ENCODE measurements at regions not wholly inside any gene's neighbourhood (a gene's known extent, or its start where the extent isn't known, plus 50 kb on each side); places are given as distances from the start of the nearest gene placed in this dataset.

DNA sequence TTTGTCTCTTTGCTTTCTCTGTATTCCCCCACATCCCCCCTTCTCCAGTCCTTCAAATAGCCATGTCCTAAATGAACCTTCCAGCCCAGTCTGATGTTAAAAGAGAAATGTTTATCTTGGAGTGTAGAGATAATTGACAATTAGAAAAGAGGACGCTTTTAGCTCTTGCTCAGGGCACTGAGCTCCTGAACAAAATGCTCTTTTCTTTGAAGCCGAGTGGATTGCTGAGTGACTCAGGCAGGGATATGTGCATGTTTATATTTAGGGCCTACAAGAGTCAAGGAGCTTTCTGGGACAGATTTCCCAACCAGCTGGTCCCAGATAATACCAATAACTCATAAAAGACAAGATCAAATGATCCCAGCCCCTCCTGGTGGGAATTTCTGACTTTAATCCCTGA lies 88.0 kb upstream of the SETBP1 start:
- no peak for DNase-seq
- intact Hi-C loops (cut with micrococcal nuclease), result no loop called here

DNA sequence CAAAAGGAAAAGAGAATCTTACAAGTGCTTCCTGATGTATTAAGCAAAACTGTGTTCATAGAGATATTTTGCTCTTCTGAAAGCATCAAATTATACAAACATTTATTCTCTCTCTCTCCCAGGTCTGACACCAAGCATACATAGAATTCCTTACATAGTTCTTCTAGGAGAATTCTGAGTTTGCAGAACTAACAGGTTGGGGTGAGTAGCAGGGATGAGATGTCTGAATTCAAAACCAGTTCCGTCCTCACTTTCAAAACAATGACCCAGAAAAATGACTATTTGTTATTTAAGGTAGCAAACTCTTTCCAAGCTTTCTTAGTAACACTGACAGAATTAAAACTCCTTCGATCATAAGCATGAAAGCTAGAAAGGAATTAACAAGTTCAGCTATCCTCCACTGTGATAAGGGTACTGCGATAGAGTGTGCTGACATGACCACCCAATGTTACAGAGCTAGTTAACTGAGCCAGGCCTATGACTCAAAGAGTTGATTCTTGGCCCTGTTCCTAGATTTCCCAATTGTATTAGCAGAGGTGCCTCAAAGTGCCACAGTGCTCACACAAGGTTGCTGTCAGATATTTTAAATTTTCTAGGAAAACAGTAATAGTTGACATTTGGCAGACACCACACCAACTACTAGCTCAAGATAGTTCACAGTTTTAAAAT lies 85.8 kb upstream of the SETBP1 start:
- H3K27me3 ChIP-seq (ENCODE audit: control insufficient read depth, insufficient read depth, low read length), result no peaks in the 10 kb centered on the region
- H3K27ac Mint-ChIP-seq, result no peak overlapping the region
- no peaks in the 10 kb centered on the region for H3K9me3 ChIP-seq (ENCODE audit: control insufficient read depth, insufficient read depth, low read length)
- TF ChIP-seq, protein P1, sequence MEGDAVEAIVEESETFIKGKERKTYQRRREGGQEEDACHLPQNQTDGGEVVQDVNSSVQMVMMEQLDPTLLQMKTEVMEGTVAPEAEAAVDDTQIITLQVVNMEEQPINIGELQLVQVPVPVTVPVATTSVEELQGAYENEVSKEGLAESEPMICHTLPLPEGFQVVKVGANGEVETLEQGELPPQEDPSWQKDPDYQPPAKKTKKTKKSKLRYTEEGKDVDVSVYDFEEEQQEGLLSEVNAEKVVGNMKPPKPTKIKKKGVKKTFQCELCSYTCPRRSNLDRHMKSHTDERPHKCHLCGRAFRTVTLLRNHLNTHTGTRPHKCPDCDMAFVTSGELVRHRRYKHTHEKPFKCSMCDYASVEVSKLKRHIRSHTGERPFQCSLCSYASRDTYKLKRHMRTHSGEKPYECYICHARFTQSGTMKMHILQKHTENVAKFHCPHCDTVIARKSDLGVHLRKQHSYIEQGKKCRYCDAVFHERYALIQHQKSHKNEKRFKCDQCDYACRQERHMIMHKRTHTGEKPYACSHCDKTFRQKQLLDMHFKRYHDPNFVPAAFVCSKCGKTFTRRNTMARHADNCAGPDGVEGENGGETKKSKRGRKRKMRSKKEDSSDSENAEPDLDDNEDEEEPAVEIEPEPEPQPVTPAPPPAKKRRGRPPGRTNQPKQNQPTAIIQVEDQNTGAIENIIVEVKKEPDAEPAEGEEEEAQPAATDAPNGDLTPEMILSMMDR (IDR thresholded peaks at IDR 0.05), result no peak
- H3K9me3 Mint-ChIP-seq, result no peaks in the 10 kb centered on the region
- H3K27me3 Mint-ChIP-seq (ENCODE audit: low read depth in 2 of 2), result peaks cover 7 to 10% of the 10 kb centered on the region in 2 donors
- H3K27ac ChIP-seq (ENCODE audit: low read length), result no peak overlapping the region
- 93% methylated on average over 3 of the region's 3 CpGs for WGBS (ENCODE audit: insufficient coverage)
- no peak overlapping the region for H3K4me3 ChIP-seq (ENCODE audit: low read length)
- H3K4me1 ChIP-seq (ENCODE audit: control insufficient read depth, insufficient read depth, low read length), result no peaks in the 10 kb centered on the region
- ATAC-seq (no peak), DNase-seq (no peak)
- H3K36me3 ChIP-seq (ENCODE audit: control insufficient read depth, insufficient read depth, low read length), result no peaks in the 10 kb centered on the region
- intact Hi-C loops (cut with micrococcal nuclease), result no loop called here
- H3K36me3 Mint-ChIP-seq, result no peaks in the 10 kb centered on the region
- H3K4me3 Mint-ChIP-seq, result no peak overlapping the region
- peaks cover 9 to 10% of the 10 kb centered on the region in 2 donors for H3K4me1 Mint-ChIP-seq

More for the DNA sequence above, 88.0 kb upstream of the SETBP1 start:
- H3K9me3 Mint-ChIP-seq, result no peaks in the 10 kb centered on the region
- H3K36me3 Mint-ChIP-seq, result no peaks in the 10 kb centered on the region
- 99% methylated on average over 2 of the region's 2 CpGs for WGBS (ENCODE audit: insufficient coverage)
- H3K4me1 Mint-ChIP-seq, result peaks cover 9 to 10% of the 10 kb centered on the region in 2 donors
- H3K4me3 Mint-ChIP-seq, result no peak overlapping the region
- H3K27ac Mint-ChIP-seq, result no peak overlapping the region
- Histone ChIP-seq H3K4me1 (ENCODE audit: control insufficient read depth, insufficient read depth, low read length) (no peaks in the 10 kb centered on the region), H3K4me3 (ENCODE audit: low read length) (no peak overlapping the region), H3K27me3 (ENCODE audit: control insufficient read depth, insufficient read depth, low read length) (no peaks in the 10 kb centered on the region), H3K27ac (ENCODE audit: low read length) (no peak overlapping the region), H3K36me3 (ENCODE audit: control insufficient read depth, insufficient read depth, low read length) (no peaks in the 10 kb centered on the region), H3K9me3 (ENCODE audit: control insufficient read depth, insufficient read depth, low read length) (no peaks in the 10 kb centered on the region)
- TF ChIP-seq, protein P1 (IDR thresholded peaks at IDR 0.05), result no peak
- no peak for ATAC-seq
- H3K27me3 Mint-ChIP-seq (ENCODE audit: low read depth in 2 of 2), result peaks cover 10 to 13% of the 10 kb centered on the region in 2 donors

DNA sequence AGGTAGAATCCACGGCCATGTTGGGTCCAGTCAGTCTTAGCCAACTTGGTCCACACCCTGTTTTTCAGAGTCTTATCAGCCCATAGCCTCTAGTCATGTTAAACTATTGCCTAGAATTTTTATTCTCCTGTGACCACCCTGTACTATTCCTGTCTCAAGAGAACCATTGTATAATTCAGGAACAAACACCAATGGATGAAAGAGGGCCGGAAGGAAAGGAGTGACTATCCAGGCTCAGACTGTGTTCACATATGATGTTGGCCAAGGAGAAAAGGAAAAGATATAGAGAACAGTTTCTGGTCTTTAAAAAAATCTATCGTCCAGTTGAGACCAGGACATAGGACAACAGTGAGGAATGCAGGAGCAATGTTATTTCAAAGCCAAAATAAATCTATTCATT lies 82.9 kb upstream of the SETBP1 start:
- H3K4me3 ChIP-seq (ENCODE audit: low read length), result no peak overlapping the region
- TF ChIP-seq, protein P1 (IDR thresholded peaks at IDR 0.05), result no peak
- Mint-ChIP-seq H3K4me1 (peaks cover 9 to 10% of the 10 kb centered on the region in 2 donors), H3K4me3 (no peak overlapping the region), H3K27ac (no peak overlapping the region), H3K9me3 (no peaks in the 10 kb centered on the region), H3K27me3 (ENCODE audit: low read depth in 2 of 2) (peaks cover 5 to 9% of the 10 kb centered on the region in 2 donors), H3K36me3 (no peaks in the 10 kb centered on the region)
- H3K36me3 ChIP-seq (ENCODE audit: control insufficient read depth, insufficient read depth, low read length), result no peaks in the 10 kb centered on the region
- 84% methylated on average over 3 of the region's 3 CpGs for WGBS (ENCODE audit: insufficient coverage)
- intact Hi-C loops (cut with micrococcal nuclease), result no loop called here
- no peaks in the 10 kb centered on the region for H3K9me3 ChIP-seq (ENCODE audit: control insufficient read depth, insufficient read depth, low read length)
- no peaks in the 10 kb centered on the region for H3K4me1 ChIP-seq (ENCODE audit: control insufficient read depth, insufficient read depth, low read length)
- no peak overlapping the region for H3K27ac ChIP-seq (ENCODE audit: low read length)
- DNase-seq (no peak), ATAC-seq (no peak)
- no peaks in the 10 kb centered on the region for H3K27me3 ChIP-seq (ENCODE audit: control insufficient read depth, insufficient read depth, low read length)

GRCh38 chr18:44598514-44598913 lies 82.2 kb upstream of the SETBP1 start:
- Mint-ChIP-seq H3K4me1 (peaks cover 9 to 10% of the 10 kb centered on the region in 2 donors), H3K4me3 (no peak overlapping the region), H3K27ac (no peak overlapping the region), H3K36me3 (no peaks in the 10 kb centered on the region), H3K27me3 (ENCODE audit: low read depth in 2 of 2) (peaks cover 5 to 9% of the 10 kb centered on the region in 2 donors), H3K9me3 (no peaks in the 10 kb centered on the region)
- no peak for DNase-seq
- H3K4me1 ChIP-seq (ENCODE audit: control insufficient read depth, insufficient read depth, low read length), result no peaks in the 10 kb centered on the region
- intact Hi-C loops (cut with micrococcal nuclease), result no loop called here
- H3K9me3 ChIP-seq (ENCODE audit: control insufficient read depth, insufficient read depth, low read length), result no peaks in the 10 kb centered on the region
- H3K4me3 ChIP-seq (ENCODE audit: low read length), result no peak overlapping the region
- TF ChIP-seq, protein P1 (IDR thresholded peaks at IDR 0.05), result no peak
- no peaks in the 10 kb centered on the region for H3K36me3 ChIP-seq (ENCODE audit: control insufficient read depth, insufficient read depth, low read length)
- WGBS (ENCODE audit: insufficient coverage), result 89% methylated on average over 4 of the region's 4 CpGs
- ATAC-seq, result no peak
- no peaks in the 10 kb centered on the region for H3K27me3 ChIP-seq (ENCODE audit: control insufficient read depth, insufficient read depth, low read length)
- no peak overlapping the region for H3K27ac ChIP-seq (ENCODE audit: low read length)

All from natural killer cell (primary cell).